ENCODE measurements at regions not wholly inside any gene's neighbourhood (a gene's known extent, or its start where the extent isn't known, plus 50 kb on each side); places are given as distances from the start of the nearest gene placed in this dataset.

- TF ChIP-seq CTCF (conservative IDR thresholded peaks at IDR 0.05; ENCODE audit: low read depth, low read length), result no peak
- no peak for TF ChIP-seq RFX5 (IDR thresholded peaks at IDR 0.05; ENCODE audit: low read depth, low read length)
- no peak for TF ChIP-seq CHD1 (IDR thresholded peaks at IDR 0.05; ENCODE audit: low read depth, low read length)
- TF ChIP-seq SMC3 (IDR thresholded peaks at IDR 0.05; ENCODE audit: low read depth, low read length), result no peak
Observed at GRCh38 chr1:4322881-4323280, 331.5 kb upstream of the AJAP1 start.
